ENCODE measurements at regions not wholly inside any gene's neighbourhood (a gene's known extent, or its start where the extent isn't known, plus 50 kb on each side); places are given as distances from the start of the nearest gene placed in this dataset.

DNA sequence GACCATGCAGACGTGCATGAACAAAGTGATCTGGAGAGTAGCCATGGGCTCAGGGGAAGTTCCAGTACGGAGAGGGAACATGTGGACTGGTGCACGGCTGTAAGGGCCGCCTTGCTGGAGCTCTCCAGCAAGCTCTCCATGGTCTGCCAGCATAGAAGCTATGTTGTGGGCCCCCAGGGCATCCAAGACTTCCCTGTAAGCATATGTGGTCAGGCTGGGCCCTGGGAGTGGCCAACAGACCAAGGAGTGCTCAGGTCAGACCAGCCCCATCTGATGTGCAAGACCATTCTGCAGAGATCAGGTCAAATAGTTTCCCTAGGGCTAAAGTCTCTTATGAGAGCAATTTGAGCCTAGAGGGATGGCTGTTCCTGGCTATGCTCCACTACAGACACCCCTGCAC lies 110.1 kb upstream of the DAZL start:
- TF ChIP-seq CTCF (IDR thresholded peaks at IDR 0.05) = no peak
- ATAC-seq (ENCODE audit: poor library complexity) (no peak), DNase-seq (no peak)
- ChIA-PET CTCF (no interaction called here), POLR2A (no interaction called here)
- H3K4me1 ChIP-seq (ENCODE audit: insufficient read depth, low read length) = no peaks in the 10 kb centered on the region
- intact Hi-C loops (cut with DNase I, micrococcal nuclease) = no loop called here
- Mint-ChIP-seq H3K36me3 (ENCODE audit: low read depth) (no peaks in the 10 kb centered on the region), H3K27ac (no peak overlapping the region), H3K9me3 (peaks cover 11% of the 10 kb centered on the region), H3K4me3 (no peak overlapping the region), H3K27me3 (no peaks in the 10 kb centered on the region), H3K4me1 (ENCODE audit: low read depth) (no peaks in the 10 kb centered on the region)
- H3K36me3 ChIP-seq (ENCODE audit: insufficient read depth, low read length) = no peaks in the 10 kb centered on the region
- H3K9me3 ChIP-seq (ENCODE audit: control insufficient read depth in 1 of 2, insufficient read depth in 1 of 2, low read length in 2 of 2) = peaks cover 10 to 18% of the 10 kb centered on the region in 2 experiments
- H3K27me3 ChIP-seq (ENCODE audit: control insufficient read depth in 1 of 2, insufficient read depth in 2 of 2, low read length in 2 of 2) = peaks cover 0 to 8% of the 10 kb centered on the region in 2 experiments
- no peak overlapping the region for H3K4me3 ChIP-seq (ENCODE audit: low read length)
- no peak overlapping the region for H3K27ac ChIP-seq (ENCODE audit: low read depth in 1 of 2, low read length in 2 of 2)

GRCh38 chr3:16719426-16719825 lies 114.2 kb upstream of the DAZL start:
- H3K4me1 Mint-ChIP-seq (ENCODE audit: low read depth) = no peaks in the 10 kb centered on the region
- no peaks in the 10 kb centered on the region for H3K4me1 ChIP-seq (ENCODE audit: insufficient read depth, low read length)
- peaks cover 0 to 18% of the 10 kb centered on the region in 2 experiments for H3K9me3 ChIP-seq (ENCODE audit: control insufficient read depth in 1 of 2, insufficient read depth in 1 of 2, low read length in 2 of 2)
- no peaks in the 10 kb centered on the region for H3K27me3 Mint-ChIP-seq
- intact Hi-C loops (cut with DNase I, micrococcal nuclease) = no loop called here
- no peak overlapping the region for H3K4me3 Mint-ChIP-seq
- H3K9me3 Mint-ChIP-seq = no peaks in the 10 kb centered on the region
- H3K36me3 ChIP-seq (ENCODE audit: insufficient read depth, low read length) = no peaks in the 10 kb centered on the region
- no peak for TF ChIP-seq CTCF (IDR thresholded peaks at IDR 0.05)
- ATAC-seq (ENCODE audit: poor library complexity) (no peak), DNase-seq (no peak)
- ChIA-PET POLR2A (no interaction called here), CTCF (no interaction called here)
- no peaks in the 10 kb centered on the region for H3K36me3 Mint-ChIP-seq (ENCODE audit: low read depth)
- no peak overlapping the region for H3K4me3 ChIP-seq (ENCODE audit: low read length)
- no peak overlapping the region for H3K27ac Mint-ChIP-seq
- no peak overlapping the region for H3K27ac ChIP-seq (ENCODE audit: low read depth in 1 of 2, low read length in 2 of 2)
- H3K27me3 ChIP-seq (ENCODE audit: control insufficient read depth in 1 of 2, insufficient read depth in 2 of 2, low read length in 2 of 2) = peaks cover 0 to 8% of the 10 kb centered on the region in 2 experiments

GRCh38 chr3:16720367-16720940 lies 115.2 kb upstream of the DAZL start:
- no peak overlapping the region for H3K27ac Mint-ChIP-seq
- intact Hi-C loops (cut with DNase I, micrococcal nuclease) = no loop called here
- H3K4me1 Mint-ChIP-seq (ENCODE audit: low read depth) = no peaks in the 10 kb centered on the region
- no peak overlapping the region for H3K4me3 Mint-ChIP-seq
- POLR2A ChIA-PET = interaction anchor here (0.7 kb wide), 1 partner anchor 440 kb away, joined by 3 read pairs; no protein-coding TSS in a partner anchor
- H3K27me3 Mint-ChIP-seq = no peaks in the 10 kb centered on the region
- peaks cover 2% of the 10 kb centered on the region for H3K9me3 Mint-ChIP-seq
- no peak overlapping the region for H3K27ac ChIP-seq (ENCODE audit: low read depth in 1 of 2, low read length in 2 of 2)
- no peaks in the 10 kb centered on the region for H3K36me3 Mint-ChIP-seq (ENCODE audit: low read depth)
- DNase-seq = no peak
- no peaks in the 10 kb centered on the region for H3K4me1 ChIP-seq (ENCODE audit: insufficient read depth, low read length)
- no peak for ATAC-seq (ENCODE audit: poor library complexity)
- no peak for TF ChIP-seq CTCF (IDR thresholded peaks at IDR 0.05)
- CTCF ChIA-PET = no interaction called here
- H3K9me3 ChIP-seq (ENCODE audit: control insufficient read depth in 1 of 2, insufficient read depth in 1 of 2, low read length in 2 of 2) = peaks cover 0 to 10% of the 10 kb centered on the region in 2 experiments
- H3K27me3 ChIP-seq (ENCODE audit: control insufficient read depth in 1 of 2, insufficient read depth in 2 of 2, low read length in 2 of 2) = peaks cover 0 to 8% of the 10 kb centered on the region in 2 experiments
- H3K36me3 ChIP-seq (ENCODE audit: insufficient read depth, low read length) = no peaks in the 10 kb centered on the region
- no peak overlapping the region for H3K4me3 ChIP-seq (ENCODE audit: low read length)
